ENCODE measurements at regions not wholly inside any gene's neighbourhood (a gene's known extent, or its start where the extent isn't known, plus 50 kb on each side); places are given as distances from the start of the nearest gene placed in this dataset.

DNA sequence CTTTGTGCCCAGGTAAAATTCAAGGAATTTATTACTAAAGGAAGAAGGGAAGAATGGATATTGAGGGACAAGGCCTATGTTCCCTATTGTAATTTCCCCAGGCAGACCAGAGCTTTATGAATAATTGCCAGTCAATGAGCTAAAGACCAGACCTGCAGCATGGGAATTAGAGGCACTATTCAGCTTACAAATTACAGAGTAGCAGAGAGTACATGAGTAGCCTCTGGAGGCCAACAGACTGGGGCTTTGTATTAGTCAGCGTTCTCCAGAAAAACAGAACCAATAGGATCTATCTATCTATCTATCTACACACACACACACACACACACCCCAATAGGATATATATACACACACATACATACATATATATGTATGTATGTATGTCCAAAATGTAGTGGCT, 120.0 kb upstream of the RPH3A start:
- no peak for ATAC-seq
- Histone ChIP-seq H3K4me1 (no peaks in the 10 kb centered on the region), H3K27me3 (ENCODE audit: insufficient read depth in 3 of 3, low read length in 2 of 3) (peaks cover 0 to 2% (median 0%) of the 10 kb centered on the region in 3 donors), H3K4me3 (no peak overlapping the region), H3K9me3 (no peaks in the 10 kb centered on the region), H3K36me3 (ENCODE audit: insufficient read depth in 1 of 2, low read depth in 1 of 2) (no peaks in the 10 kb centered on the region), H3K27ac (no peak overlapping the region)
- TF ChIP-seq, protein P1, sequence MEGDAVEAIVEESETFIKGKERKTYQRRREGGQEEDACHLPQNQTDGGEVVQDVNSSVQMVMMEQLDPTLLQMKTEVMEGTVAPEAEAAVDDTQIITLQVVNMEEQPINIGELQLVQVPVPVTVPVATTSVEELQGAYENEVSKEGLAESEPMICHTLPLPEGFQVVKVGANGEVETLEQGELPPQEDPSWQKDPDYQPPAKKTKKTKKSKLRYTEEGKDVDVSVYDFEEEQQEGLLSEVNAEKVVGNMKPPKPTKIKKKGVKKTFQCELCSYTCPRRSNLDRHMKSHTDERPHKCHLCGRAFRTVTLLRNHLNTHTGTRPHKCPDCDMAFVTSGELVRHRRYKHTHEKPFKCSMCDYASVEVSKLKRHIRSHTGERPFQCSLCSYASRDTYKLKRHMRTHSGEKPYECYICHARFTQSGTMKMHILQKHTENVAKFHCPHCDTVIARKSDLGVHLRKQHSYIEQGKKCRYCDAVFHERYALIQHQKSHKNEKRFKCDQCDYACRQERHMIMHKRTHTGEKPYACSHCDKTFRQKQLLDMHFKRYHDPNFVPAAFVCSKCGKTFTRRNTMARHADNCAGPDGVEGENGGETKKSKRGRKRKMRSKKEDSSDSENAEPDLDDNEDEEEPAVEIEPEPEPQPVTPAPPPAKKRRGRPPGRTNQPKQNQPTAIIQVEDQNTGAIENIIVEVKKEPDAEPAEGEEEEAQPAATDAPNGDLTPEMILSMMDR (IDR thresholded peaks at IDR 0.05), result no peak
- 70 to 75% (median 74%) methylated on average over 1 of the region's 1 CpG for WGBS, 3 donors
- intact Hi-C loops (cut with DNase I), result no loop called here
- DNase-seq, result no peak

DNA sequence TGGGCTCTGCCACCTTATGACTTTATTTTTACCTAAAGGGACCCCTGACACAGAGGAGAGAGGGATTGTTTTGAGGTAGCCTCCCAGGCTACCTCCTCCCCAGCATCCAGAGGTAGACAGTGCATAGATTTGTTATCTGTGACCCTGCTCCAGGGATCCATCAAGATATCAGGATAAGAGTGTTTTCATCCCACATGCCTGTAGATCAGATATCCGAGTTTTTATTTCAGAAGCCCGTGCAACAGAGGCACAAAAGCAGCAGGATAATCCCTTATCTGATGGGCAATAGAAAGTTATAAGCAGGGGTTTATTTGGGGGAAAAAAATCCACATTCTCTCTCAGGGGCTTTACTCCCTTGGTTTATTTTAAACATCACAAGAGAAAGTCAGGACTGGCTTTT, 117.0 kb upstream of the RPH3A start:
- TF ChIP-seq, protein P1 (IDR thresholded peaks at IDR 0.05), result no peak
- Histone ChIP-seq H3K36me3 (ENCODE audit: insufficient read depth in 1 of 2, low read depth in 1 of 2) (no peaks in the 10 kb centered on the region), H3K9me3 (no peaks in the 10 kb centered on the region), H3K4me1 (no peaks in the 10 kb centered on the region), H3K27me3 (ENCODE audit: insufficient read depth in 3 of 3, low read length in 2 of 3) (no peaks in the 10 kb centered on the region), H3K4me3 (no peak overlapping the region), H3K27ac (no peak overlapping the region)
- no peak for ATAC-seq
- 32 to 44% (median 40%) methylated on average over 2 of the region's 2 CpGs for WGBS, 3 donors
- intact Hi-C loops (cut with DNase I), result no loop called here
- DNase-seq, result no peak

DNA sequence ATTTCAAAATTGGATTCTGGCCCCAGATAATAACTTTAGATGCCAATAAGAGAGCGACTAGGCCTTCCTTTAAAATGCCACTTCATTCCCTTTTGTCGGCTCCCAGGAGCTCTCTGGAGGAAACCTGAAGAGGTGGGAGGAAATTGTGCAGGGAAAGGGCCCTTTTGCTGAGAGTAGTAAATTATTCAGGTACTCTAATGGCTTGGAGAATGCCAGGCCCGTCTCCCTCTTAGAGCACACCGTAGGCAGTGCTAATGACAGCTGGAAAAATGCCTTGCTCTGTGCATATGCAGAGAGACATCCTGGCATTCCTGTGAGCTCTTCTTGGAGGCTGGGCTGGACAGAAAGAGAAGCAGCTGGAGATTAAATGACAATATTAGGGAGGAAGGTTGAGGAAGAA, 115.0 kb upstream of the RPH3A start:
- Histone ChIP-seq H3K27me3 (ENCODE audit: insufficient read depth in 3 of 3, low read length in 2 of 3) (peaks cover 0 to 4% (median 0%) of the 10 kb centered on the region in 3 donors), H3K9me3 (no peaks in the 10 kb centered on the region), H3K27ac (no peak overlapping the region), H3K4me1 (no peaks in the 10 kb centered on the region), H3K4me3 (no peak overlapping the region), H3K36me3 (ENCODE audit: insufficient read depth in 1 of 2, low read depth in 1 of 2) (no peaks in the 10 kb centered on the region)
- WGBS, 3 donors, result 31 to 38% (median 32%) methylated on average over 4 of the region's 4 CpGs
- TF ChIP-seq, protein P1 (IDR thresholded peaks at IDR 0.05), result no peak
- no peak for DNase-seq
- intact Hi-C loops (cut with DNase I), result no loop called here
- no peak for ATAC-seq

DNA sequence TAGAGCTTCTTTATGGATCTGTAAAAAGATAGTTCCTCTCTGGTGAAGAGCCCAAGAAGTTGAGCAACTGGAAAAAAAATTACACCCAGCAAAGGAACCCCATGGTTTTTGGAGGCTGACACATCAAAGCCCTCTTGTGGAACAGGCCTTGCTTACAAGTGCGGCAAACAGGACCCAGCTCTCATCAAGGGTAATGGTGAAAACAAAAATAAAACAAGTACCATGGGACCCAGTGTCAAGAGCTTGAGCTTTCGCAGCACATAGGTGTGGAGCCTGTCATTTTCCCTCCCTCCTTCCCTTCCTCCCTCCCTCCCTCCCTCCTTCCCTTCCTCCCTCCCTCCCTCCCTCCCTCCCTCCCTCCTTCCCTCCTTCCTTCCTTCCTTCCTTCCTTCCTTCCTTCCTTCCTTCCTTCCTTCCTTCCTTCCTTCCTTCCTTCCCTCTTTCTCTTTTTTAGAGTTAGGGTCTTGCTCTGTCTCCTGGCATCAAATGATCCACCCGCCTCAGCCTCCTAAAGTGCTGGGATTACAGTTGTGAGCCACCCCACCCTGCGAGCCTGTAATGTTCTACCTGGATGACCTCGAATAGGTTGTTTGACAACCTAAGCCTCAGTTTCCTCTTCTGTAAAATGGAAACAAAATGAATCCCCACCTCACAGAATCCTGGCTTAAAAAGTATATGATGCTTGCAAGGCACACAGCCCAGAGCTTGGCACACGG, 114.3 kb upstream of the RPH3A start:
- TF ChIP-seq, protein P1 (IDR thresholded peaks at IDR 0.05), result no peak
- Histone ChIP-seq H3K4me3 (no peak overlapping the region), H3K9me3 (no peaks in the 10 kb centered on the region), H3K4me1 (no peaks in the 10 kb centered on the region), H3K27ac (no peak overlapping the region), H3K27me3 (ENCODE audit: insufficient read depth in 3 of 3, low read length in 2 of 3) (peaks cover 0 to 4% (median 0%) of the 10 kb centered on the region in 3 donors), H3K36me3 (ENCODE audit: insufficient read depth in 1 of 2, low read depth in 1 of 2) (no peaks in the 10 kb centered on the region)
- DNase-seq, result no peak
- WGBS, 3 donors, result 58 to 64% (median 64%) methylated on average over 5 to 6 of the region's 6 CpGs
- ATAC-seq, result no peak
- intact Hi-C loops (cut with DNase I), result no loop called here

DNA sequence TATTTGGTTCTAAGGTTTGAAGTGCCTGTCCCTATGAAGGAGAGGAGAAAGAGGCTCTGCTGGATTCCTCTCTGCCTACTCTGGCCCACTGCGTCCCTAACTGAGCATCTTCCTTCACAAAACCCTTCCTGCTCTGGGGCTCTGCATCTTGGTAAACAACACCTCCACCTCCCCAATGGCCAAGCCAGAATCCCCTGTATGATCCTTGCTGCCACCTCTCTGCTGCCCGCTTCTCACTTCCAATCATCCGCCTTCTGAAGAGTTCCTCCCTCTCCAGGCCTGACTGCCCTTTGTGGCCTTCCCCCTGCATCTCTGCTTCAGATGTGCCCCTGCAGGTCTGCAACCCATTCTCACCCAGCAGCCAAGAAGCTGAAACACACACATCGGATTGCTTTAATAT, 110.6 kb upstream of the RPH3A start:
- DNase-seq (no peak), ATAC-seq (no peak)
- Histone ChIP-seq H3K27ac (no peak overlapping the region), H3K36me3 (ENCODE audit: insufficient read depth in 1 of 2, low read depth in 1 of 2) (no peaks in the 10 kb centered on the region), H3K4me3 (no peak overlapping the region), H3K4me1 (no peaks in the 10 kb centered on the region), H3K9me3 (no peaks in the 10 kb centered on the region), H3K27me3 (ENCODE audit: insufficient read depth in 3 of 3, low read length in 2 of 3) (peaks cover 0 to 4% (median 0%) of the 10 kb centered on the region in 3 donors)
- TF ChIP-seq, protein P1 (IDR thresholded peaks at IDR 0.05), result no peak
- WGBS, 3 donors, result 71 to 74% (median 73%) methylated on average over 4 of the region's 4 CpGs
- intact Hi-C loops (cut with DNase I), result no loop called here

All from psoas muscle (tissue), 7 donors.